ENCODE measurements at regions not wholly inside any gene's neighbourhood (a gene's known extent, or its start where the extent isn't known, plus 50 kb on each side); places are given as distances from the start of the nearest gene placed in this dataset.

DNA sequence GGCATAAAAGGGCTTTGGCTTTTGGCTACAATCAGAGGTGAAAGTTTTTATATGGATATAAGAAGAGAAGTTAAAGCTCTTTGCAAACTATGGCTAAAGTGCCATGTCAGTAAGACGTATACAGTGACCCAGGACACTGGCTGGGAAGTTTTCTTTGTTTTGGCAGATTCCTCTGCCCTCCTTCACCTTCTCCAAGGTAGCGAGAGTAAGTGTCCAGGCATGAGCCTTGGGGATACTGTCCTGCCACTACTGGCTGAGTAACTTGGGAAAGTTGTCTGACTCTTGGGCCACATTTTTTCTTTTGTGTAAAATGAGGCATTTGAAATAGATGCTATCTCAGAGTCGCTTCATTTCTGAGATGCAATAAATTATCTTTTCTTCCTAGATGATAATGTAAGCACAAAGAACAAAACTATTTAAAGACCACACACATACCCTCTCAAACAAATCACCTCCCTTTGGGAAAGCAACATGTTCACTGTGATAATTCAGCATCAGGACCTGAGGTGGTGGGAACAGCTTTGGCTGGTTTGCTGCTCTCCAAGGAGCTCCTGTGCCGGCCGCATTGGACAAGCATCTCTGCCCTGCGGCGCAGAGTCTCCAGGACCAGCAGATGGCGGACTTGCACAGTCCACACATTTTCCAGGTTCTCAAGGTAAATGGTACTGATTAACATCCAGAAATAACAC lies 106.3 kb downstream of the PTCSC3 start:
- intact Hi-C loops (cut with DNase I) = no loop called here
- no peak overlapping the region for H3K4me3 ChIP-seq

DNA sequence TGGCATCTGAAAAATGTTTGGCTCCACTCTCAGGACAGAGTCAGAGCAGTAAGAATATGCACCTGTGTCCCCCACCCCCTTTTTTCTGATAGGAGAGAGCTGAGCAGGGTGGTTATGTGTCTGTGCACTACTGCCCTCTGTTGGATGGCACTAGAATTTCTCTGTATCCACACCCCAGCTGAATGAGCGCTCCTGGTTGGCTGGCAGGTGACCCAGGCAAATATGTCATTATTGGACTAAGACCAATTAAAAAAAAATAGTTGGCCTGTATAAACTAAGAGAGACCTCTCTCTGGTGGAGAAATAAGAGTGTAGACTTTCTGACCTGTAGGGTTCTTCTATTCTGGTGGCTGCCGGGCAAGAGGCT lies 107.0 kb downstream of the PTCSC3 start:
- H3K4me1 ChIP-seq = peaks cover 0 to 15% (median 3%) of the 10 kb centered on the region in 4 donors
- WGBS (ENCODE audit: insufficient coverage, low coverage, low lambda C conversion rate, missing lambda C conversion rate) = 7% methylated on average over 2 of the region's 2 CpGs
- no peaks in the 10 kb centered on the region for H3K9me3 ChIP-seq
- intact Hi-C loops (cut with DNase I) = no loop called here
- TF ChIP-seq POLR2A (IDR thresholded peaks at IDR 0.05) = no peak
- TF ChIP-seq, protein P1, sequence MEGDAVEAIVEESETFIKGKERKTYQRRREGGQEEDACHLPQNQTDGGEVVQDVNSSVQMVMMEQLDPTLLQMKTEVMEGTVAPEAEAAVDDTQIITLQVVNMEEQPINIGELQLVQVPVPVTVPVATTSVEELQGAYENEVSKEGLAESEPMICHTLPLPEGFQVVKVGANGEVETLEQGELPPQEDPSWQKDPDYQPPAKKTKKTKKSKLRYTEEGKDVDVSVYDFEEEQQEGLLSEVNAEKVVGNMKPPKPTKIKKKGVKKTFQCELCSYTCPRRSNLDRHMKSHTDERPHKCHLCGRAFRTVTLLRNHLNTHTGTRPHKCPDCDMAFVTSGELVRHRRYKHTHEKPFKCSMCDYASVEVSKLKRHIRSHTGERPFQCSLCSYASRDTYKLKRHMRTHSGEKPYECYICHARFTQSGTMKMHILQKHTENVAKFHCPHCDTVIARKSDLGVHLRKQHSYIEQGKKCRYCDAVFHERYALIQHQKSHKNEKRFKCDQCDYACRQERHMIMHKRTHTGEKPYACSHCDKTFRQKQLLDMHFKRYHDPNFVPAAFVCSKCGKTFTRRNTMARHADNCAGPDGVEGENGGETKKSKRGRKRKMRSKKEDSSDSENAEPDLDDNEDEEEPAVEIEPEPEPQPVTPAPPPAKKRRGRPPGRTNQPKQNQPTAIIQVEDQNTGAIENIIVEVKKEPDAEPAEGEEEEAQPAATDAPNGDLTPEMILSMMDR (IDR thresholded peaks at IDR 0.05) = peak; percentile 68 to 79 (median 74)
- no peaks in the 10 kb centered on the region for H3K36me3 ChIP-seq
- H3K4me3 ChIP-seq = no peak overlapping the region
- DNase-seq = peak; percentile 26 to 65 (median 64)
- ATAC-seq = peak; percentile 93 to 97 (median 96)
- H3K27me3 ChIP-seq = no peaks in the 10 kb centered on the region
- H3K27ac ChIP-seq = peak overlapping the region in 2 of 3 donors; percentile 19 to 33

More for the DNA sequence above, 106.3 kb downstream of the PTCSC3 start:
- Histone ChIP-seq H3K27me3 (no peaks in the 10 kb centered on the region), H3K9me3 (no peaks in the 10 kb centered on the region), H3K36me3 (no peaks in the 10 kb centered on the region), H3K4me1 (peaks cover 0 to 15% (median 3%) of the 10 kb centered on the region in 4 donors), H3K27ac (peak overlapping the region in 1 of 3 donors; percentile 33)
- TF ChIP-seq, protein P1 (IDR thresholded peaks at IDR 0.05) = peak; percentile 69 to 88 (median 80)
- TF ChIP-seq POLR2A (IDR thresholded peaks at IDR 0.05) = no peak
- ATAC-seq (peak; percentile 80 to 88 (median 84)), DNase-seq (peak; percentile 69 to 77 (median 71))
- WGBS (ENCODE audit: insufficient coverage, low coverage, low lambda C conversion rate, missing lambda C conversion rate) = 21% methylated on average over 7 of the region's 8 CpGs

DNA sequence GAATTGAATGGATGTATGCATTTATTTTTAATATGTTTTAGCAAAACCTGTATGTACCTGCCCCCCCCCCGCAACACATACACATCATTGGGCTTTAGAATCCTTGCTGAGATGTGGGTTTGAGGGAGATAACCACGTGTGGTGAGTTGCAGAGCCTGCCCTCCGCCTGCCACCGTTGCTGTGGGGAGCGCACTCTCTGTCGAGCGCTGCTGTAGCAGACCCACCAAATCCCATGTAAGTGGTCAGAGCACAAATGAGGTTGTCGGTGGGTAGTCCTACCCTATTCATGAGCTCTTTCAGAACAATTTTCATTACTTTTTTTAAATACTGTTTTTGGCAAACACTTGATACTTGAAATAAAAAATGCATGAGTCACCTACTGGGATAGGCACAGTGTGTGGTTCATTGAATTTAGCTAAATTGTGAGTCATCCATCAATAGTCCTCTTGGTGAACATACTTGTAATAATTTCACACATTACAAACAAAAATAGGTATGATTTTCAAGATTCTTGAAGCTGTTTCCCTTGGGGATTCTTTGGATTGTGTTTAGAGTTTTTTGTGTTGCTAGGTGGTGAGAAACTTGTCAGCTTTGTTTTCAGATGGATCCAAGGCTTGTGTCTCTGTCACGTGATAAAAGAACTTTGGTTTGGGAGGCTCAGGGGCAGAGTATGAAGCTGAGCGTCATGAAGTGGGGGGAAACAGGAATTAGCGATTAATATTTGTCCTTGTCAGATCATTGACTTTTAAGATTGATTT lies 107.6 kb downstream of the PTCSC3 start:
- TF ChIP-seq, protein P1 (IDR thresholded peaks at IDR 0.05) = no peak
- TF ChIP-seq POLR2A (IDR thresholded peaks at IDR 0.05) = no peak
- peak overlapping the region in 1 of 3 donors; percentile 19 for H3K27ac ChIP-seq
- intact Hi-C loops (cut with DNase I) = no loop called here
- WGBS (ENCODE audit: insufficient coverage, low coverage, low lambda C conversion rate, missing lambda C conversion rate) = 45% methylated on average over 10 of the region's 11 CpGs
- no peaks in the 10 kb centered on the region for H3K27me3 ChIP-seq
- no peaks in the 10 kb centered on the region for H3K36me3 ChIP-seq
- H3K4me1 ChIP-seq = peaks cover 0 to 15% (median 3%) of the 10 kb centered on the region in 4 donors
- DNase-seq (no peak), ATAC-seq (peak; percentile 62 to 67 (median 66))
- no peak overlapping the region for H3K4me3 ChIP-seq
- H3K9me3 ChIP-seq = no peaks in the 10 kb centered on the region

DNA sequence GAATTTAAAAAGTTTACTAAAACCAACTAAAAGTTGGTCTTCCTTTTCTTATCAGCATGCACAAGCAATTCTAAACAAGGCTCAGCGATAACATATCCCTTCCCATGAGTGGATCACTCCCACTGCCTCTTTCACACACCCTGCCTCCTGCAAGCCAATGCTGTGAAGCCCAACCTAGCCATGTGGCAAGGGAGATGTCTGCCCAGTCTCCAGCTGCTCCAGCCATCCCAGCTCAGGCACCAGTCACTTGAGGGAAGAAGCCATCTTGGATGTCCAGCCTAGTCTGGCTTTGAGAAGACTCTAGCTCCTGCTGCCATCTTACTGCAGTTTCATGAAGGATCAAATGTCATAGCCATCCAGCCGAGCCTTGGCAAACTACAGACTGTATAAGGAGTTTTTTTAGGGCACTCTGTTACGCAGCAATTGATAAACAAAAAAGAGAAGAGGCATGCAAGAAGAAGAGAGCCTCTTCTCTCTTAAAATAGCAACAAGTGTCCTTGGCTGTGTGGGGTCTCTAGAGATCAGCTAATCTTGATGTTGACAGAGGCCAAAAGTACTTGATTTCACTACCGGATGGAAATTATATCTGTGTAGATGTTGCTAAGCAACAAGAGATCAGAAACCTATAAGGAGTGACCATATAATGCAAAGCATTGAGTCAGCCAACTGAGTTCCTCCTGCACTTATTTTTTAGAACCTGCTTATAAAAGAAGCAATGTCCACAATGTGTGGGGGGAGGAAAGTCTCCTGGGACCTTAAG lies 108.9 kb downstream of the PTCSC3 start:
- WGBS (ENCODE audit: insufficient coverage, low coverage, low lambda C conversion rate, missing lambda C conversion rate) = 45% methylated on average over 4 of the region's 4 CpGs
- TF ChIP-seq, protein P1 (IDR thresholded peaks at IDR 0.05) = no peak
- no peak for TF ChIP-seq POLR2A (IDR thresholded peaks at IDR 0.05)
- Histone ChIP-seq H3K9me3 (no peaks in the 10 kb centered on the region), H3K36me3 (no peaks in the 10 kb centered on the region), H3K4me1 (peaks cover 0 to 15% (median 3%) of the 10 kb centered on the region in 4 donors), H3K27ac (no peak overlapping the region), H3K4me3 (no peak overlapping the region), H3K27me3 (no peaks in the 10 kb centered on the region)
- ATAC-seq = no peak
- DNase-seq = no peak
- intact Hi-C loops (cut with DNase I) = no loop called here

Measured in right lobe of liver (tissue), 6 donors.